NCI-H146 treated with DMSO at 0.1 percent for 48 hours (cell line): ENCODE measurements at regions not wholly inside any gene's neighbourhood (a gene's known extent, or its start where the extent isn't known, plus 50 kb on each side); places are given as distances from the start of the nearest gene placed in this dataset.
"Not testable (repeated sequence)": the region's sequence is repeated elsewhere in the genome, so short reads cannot be mapped to it uniquely, and the experiment has no call there.

Experiments
- DNase-seq: peaks from one replicate; lab custom pipeline; 2025; ENCODE audit not compliant: unreplicated experiment; lab: John Stamatoyannopoulos, UW

DNA sequence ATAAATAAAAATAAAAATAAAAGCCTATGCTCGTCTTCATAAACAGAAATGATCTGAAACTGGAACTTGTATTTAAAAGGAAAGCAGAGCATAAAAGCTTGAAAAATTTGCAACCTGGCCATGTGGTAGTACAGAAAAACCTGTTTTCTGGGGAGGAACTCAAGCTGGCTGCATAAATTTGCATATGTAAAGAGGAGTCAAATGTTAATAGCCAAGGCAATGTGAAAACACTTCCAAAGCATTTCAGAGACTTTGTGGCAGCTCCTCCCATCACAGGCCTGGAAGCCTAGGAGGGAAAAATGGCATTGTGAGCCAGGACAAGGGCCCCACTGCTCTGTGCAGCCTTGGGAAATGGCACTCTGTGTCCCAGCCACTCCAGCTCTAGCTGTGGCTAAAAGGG, 727.9 kb upstream of the DIAPH2 start:
- DNase-seq, result no peak

DNA sequence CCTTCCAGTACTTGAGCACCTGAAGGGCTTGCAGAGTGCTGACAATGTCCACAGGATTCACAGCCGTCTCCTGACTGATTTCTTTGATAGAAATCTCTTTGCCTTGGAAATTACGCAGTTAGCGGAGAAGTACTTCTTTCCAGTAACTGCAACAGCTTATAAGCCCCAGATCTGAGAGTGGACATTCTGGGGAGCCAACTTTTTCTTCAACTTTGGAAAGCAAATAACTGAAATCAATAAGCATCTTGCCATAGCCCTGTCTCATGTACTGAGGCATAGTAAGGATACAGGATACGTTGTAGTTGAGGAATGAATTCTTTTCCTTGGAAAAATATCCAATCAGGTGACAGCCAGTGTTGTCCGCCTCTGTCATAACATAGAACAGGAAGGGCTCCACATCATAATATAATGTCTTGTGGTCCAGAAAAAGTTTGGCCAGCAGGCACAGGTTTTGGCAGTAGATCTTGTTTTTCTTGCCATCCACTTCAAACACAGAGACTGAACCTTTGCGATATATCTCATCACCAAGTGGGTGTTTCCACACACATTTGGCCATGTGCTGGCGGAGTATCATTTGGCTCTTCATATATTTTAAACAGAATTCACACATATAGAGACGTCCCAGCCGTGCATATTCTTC, 711.1 kb upstream of the DIAPH2 start:
- DNase-seq, result not testable (repeated sequence)

DNA sequence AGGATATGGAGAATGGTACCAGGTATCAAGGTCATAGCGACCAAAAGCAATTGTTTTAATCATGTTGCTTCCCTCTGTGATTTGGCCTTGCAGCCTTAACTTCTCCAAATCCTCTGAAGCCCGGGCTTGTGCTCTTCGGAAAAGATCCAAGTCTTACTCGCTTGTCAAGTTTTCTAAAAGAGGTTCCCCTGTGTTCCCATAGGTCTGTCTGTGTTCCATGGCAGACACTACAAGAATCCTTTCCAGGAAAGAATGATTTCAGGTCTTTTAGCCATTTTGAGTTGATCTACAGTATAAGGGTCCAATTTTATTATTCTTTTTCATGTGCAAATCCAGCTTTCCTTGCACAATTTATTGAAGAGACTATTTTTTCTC, 710.6 kb upstream of the DIAPH2 start:
- no peak for DNase-seq

DNA sequence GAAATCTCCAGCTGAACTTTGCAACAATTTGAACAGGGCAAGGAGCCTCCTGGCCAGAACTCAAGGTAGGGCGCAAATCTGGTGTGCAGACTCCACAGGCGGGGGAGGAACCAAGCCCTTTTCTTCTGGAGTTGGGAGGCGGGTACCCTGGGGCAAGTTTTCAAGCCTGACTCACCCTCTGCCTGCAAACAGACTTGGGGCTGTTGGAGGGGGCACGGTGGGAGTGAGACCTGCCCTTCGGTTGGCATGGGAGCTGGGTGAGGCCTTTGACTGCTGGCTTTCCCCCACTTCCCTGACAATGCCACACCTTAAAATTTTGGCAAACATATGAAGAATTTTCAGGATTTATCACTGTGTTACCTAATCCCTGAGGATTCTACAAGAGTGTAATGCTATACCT, 709.8 kb upstream of the DIAPH2 start:
- no peak for DNase-seq

DNA sequence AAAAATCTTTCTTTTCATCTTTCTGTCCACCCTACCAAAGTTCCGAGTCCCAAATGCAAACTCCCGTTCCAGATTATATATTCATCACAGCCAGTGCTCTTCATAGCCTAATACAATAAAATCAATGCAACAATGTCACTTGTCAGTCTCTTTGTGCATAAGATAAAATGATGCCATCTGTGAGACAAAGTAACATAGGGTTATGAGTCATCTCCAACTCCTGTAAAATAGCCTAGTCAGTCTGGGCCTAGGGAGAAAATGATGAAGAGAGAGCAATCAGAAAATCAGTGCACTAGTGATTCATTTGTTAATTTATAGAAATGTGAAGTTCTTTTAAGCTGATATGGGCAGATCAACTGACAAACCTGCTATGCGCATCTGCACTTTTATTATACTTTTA, 689.1 kb upstream of the DIAPH2 start:
- no peak for DNase-seq

DNA sequence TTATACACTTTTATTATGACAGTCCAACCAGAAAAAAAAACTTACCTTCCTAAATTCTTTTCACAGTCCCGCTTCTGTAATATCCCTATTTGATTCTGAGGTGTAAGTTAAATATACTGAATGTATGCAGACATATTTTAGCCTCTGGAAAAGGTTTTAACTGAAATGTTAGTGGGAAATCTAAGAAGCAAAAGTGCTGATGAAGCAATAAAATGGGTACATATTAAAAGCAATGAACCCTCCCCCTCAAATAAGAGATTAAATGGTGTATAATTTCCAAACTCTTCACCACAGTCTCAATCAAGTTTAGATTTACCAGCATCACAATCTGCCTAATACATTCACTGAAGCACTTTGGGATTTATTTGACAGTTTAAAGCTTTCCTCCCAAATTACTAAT, 688.3 kb upstream of the DIAPH2 start:
- no peak for DNase-seq

DNA sequence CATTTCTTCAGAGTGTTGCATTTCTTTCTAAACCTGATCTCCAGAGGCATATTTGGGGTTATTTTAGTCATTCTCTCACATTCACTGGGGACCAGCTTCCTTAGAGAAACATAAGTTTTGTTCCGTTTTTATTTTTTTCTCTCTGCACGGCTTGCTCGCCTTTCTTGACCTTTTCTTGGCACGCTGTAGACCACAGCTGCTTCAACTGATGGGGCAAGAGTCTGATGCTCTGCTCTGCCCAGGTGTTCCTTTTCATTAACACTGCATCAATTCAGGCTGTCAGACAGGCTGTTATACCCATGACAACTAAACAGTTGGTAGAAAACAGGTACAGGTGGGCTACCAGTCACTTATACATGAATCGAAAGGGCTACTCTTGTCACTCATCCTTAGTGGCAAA, 682.2 kb upstream of the DIAPH2 start:
- DNase-seq, result no peak

DNA sequence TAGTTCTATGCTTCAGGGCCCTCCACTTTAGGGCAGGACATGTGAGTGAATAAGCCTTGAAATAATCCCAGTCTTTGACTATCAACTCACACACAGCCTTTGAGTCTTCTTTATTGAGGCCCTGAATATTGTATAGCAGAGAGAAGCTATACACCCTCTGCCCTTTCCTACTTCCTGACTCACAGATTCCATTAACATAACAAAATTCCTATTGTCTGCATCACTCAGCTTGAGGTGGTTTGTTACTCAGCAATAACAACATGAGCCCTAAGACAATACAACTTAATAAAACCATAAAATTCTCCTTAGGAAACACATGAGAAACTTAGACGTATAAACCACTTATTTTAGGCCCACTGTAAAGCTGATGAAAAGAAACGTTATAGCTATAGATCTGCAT, 680.3 kb upstream of the DIAPH2 start:
- DNase-seq, result no peak

DNA sequence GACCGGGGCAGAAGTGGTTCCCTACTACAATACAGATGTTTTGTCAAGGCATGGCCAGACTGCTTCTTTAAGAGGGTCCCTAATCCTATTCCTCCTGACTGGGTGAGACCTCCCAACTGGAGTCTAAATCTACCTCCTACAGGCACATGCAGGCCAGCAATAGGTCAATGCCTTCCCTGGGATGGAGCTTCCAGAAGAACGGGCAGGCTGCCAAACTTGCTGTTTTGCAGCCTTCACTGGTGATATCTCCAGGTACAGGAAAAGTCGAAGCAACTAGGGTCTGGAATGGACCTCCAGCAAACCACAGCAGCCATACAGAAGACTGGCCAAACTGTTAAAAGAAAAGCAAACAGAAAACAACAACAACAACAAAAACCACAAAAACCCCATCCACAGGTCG, 678.4 kb upstream of the DIAPH2 start:
- no peak for DNase-seq

DNA sequence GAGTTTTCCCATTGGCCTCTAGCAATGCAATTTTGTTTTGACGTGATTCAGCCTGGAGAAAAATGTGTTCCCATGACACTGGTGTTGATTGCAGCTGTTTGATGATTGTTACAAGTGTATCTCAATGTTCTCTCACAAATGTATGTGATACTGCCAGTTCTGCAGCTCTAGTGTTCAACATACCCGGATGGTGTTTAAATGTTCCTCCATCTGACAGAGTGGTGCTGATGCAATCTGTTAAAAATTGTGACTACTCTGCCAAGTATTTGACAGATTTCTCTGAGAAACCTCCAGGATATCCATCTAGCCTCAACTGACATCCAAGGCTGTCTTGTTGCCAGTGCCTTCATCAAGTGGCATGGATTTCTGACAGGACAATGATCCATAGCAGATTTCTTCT, 657.2 kb upstream of the DIAPH2 start:
- DNase-seq, result no peak

DNA sequence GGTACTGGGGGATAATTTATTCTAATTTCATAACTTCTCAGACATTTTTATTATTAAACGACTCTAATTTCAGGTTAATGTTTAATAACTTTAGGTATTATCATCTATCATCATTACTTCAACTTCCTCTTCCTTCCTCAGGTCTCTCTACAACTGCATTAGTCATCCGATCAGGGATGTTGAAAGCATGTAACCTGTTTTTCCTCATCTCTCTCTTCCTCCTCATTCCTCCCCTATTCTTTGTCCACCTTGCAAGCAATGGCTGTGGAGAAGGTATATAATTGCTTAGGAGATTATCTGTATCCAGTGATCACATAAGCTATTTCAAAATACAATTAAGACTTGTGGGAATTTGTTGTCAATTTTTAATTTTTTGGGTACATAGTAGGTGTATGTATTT, 632.6 kb upstream of the DIAPH2 start:
- DNase-seq, result no peak

DNA sequence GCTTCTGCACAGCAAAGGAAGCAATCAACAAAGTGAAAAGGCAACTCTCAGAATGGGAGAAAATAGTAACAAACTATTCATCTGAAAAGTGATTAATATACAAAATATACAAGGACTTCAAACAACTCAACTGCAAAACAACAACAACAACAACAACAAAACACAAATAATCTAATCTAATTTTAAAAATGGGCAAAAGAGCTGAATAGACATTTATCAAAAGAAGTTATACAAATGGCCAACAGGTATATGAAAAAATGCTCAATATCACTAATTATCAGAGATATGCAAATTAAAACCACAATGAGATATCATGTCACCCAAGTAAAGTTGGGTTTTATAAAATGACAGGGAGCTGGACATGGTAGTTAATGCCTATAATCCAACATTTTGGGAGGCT, 602.8 kb upstream of the DIAPH2 start:
- DNase-seq, result no peak

DNA sequence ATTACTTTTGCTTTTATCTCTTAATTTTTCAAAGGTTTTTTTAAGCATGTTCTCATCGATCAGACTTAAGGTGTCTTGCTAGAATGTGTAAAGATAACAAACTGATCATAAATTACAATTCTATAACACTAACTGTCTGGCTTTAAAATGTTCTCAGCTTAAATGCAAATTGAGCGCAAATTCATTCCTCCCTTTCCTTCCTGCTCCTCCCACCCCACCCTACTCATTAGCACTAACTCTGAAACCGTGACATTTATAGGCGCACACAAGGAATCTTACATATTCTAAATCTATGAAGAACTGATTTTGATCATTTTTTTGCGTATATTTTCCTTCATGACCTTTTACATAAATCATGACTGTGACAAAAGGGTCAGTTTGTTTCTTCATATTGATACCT, 590.0 kb upstream of the DIAPH2 start:
- no peak for DNase-seq

DNA sequence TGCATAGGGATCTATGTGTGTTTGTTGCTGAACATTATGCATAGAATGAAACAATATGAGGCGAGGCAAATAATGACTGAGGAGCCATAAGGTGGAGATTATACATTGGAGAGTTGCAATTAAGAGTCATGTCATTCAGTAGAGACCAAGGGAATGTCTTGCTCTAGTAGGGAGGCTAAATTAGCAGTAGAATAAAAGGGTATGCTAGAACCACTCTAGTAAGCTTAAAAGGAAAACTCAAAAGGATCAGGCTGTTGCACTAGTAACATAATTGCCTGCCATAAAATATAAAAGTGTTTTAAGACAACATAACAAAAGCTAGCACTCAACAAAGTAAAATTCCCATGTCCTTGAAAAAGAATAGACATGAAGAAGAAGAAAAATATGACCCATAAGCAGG, 586.2 kb upstream of the DIAPH2 start:
- no peak for DNase-seq

DNA sequence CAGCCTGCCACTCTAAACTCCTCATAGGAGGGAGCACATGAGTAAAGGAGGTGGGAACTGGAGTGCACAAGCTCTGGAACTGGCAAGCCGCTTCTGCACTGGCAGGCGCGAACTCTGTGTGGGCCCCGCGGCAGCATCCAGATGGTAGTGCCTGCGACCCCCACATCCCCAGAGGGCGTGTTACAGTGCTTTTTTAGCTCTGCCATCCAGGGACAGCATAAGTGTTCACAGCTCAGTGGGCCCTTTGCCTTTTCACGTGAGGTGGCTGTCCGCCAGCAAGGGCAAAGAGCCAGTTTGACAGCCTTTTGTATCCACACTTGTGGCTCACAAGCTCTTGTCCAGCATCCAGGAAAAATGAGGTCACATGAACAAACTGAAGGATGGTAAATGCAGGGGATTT, 581.6 kb upstream of the DIAPH2 start:
- DNase-seq, result no peak

DNA sequence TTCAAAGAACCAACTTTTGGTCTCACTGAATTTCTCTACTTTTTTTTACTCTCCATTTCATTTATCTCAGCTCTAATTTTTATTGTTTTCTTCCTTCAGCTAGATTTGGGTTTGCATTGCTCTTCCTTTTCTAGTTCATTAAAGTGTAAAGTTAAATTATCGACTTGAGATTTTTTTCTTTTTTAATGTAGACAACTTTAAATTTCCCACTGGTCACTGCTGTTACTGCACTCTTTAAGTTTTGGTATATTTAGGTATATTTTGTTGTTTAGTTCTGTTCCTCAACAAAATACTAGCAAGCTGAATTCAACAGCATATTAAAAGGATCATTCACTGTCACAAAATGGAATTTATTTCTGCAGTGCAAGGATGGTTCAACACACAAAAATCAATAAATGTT, 572.0 kb upstream of the DIAPH2 start:
- no peak for DNase-seq

DNA sequence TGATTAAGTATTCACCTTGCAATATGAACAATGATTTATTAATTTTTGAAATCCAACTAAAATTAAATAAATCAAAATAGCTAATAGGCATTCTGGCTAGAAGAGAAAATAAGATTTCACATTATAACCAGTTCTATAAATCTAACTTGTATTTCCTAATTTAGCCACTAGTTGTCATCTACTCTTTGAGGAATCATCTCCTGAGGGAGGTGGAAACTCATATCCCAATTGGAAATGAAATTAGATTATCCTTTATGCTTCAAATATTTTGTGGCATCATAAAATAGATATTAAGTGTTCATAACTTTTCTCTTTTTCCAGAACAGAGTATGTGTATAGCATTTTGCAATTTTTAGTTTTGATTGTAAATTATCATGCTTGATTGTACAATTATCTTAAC, 558.5 kb upstream of the DIAPH2 start:
- no peak for DNase-seq

DNA sequence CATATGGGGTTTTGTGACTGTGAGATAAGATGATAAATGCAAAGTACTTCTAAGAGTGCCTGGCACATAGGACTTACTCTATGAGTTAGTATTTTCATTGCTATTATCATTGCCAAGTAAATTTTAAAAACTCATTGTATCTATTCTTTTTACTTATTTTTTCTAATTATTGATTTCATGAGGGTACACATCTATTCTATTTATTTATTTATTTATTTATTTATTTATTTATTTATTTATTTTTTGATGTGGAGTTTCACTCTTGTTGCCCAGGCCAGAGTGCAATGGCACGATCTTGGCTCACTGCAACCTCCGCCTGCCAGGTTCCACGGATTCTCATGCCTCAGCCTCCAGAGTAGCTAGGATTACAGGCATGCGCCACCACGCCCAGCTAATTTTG, 556.6 kb upstream of the DIAPH2 start:
- not testable (repeated sequence) for DNase-seq

DNA sequence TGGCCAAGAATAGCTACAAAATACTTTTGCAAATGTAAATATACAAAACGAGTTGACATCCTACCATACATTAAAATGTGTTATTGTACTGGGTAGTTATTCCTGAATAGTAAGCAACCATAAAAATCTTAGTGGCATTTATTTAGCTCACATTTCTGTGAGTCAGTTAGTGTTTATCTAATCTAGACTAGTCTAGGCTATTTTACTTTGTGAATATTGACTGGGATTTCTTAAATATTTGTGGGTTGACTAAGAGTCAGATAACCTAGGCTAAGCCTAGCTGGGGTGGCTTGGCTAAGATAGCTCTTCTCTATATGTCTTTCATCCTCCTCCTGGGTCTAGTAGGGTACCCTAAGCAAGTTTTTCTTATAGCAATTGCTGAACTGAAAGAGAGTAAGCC, 543.8 kb upstream of the DIAPH2 start:
- no peak for DNase-seq

DNA sequence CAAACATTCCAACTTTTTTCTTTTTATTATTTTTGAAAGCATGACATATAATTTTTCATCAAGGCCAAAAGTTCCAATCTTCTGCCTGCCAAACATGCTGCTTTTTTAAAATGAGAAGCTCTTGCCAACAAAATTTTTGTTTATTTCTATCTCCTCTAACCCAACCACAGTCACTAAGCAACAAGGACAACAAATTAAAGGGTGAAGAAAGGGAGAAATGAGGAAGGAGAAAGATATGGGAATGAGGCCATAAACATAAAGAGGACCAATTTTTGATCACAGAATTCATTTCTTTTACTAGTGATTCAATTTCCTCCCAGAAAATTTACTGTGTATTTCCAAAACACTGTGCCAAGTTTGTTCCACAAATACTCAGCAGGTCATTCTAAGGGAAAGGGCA, 537.0 kb upstream of the DIAPH2 start:
- no peak for DNase-seq

DNA sequence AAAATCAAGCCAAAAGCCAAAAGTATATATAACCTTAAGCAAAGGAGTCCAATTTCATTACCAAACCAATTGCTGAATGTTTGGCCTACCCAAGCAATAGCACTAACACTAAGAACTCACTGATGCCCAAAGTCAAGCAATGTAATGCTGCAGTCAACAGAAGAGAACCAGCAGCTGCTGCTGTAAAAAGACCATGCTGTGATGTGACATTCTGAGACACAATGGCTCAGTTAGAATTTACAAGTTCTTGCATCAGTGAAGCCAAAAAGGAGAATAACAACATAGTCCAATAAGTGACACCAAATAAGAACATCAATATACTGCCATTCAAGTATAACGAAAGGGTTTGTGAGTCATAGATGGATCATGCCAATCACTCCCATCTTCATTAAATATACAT, 514.0 kb upstream of the DIAPH2 start:
- no peak for DNase-seq

DNA sequence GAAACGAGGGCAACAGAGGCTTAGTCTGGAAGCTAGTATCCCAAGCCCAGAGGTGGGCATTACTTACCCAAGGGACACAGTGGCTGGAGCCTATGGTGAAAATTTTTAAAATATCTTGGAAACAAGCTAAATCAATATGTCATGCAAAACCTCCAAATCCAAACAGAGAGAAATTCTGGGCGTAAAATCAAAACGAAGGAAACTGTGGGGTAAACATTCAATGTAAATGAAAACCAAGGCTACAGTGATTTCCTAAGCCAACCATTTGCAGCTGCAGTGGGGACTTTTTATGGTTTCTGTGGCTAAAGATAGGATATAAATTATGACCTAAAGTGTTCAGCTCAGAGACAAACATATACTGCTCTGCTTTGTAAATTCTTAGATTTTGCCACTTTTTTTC, 507.7 kb upstream of the DIAPH2 start:
- no peak for DNase-seq

DNA sequence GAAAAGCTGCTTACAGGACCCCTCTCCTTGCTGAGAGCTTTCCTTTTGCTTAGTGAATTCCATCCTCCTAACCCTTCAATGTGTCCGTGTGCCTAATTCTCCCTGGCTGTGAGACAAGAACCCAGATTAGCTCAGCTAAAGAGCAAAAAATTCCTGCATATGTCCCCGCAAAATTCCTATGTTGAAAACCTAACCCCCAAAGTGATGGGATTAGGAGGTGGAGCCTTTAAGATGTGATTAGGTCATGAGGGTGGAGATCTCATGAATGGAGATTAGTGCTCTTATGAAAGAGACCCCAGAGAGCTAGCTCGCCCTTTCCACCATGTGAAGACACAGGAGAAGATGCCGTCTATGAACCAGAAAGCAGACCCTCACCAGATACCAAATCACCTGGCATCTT, 503.0 kb upstream of the DIAPH2 start:
- DNase-seq, result no peak

DNA sequence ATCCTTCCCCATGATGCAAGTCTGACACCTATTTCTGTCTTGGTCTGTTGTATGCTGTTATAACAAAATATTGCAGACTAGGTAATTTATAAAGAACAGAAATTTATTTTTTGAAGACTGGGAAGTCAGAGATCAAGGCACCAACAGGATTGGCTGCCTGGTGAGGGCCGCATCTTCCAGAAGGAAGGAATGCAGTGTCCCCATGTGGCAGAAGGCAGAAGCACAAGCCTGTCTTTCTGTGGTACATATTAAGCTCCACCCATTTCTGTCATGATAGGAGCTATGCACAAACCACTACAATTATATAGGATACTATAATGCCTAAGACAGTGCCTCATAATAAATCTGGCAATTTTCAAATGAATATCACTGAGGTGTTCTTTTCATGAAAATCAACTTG, 502.3 kb upstream of the DIAPH2 start:
- DNase-seq, result no peak
